H1 (cell line): ENCODE measurements at regions not wholly inside any gene's neighbourhood (a gene's known extent, or its start where the extent isn't known, plus 50 kb on each side); places are given as distances from the start of the nearest gene placed in this dataset.

ENCODE experiments used
- KDM5A ChIP-seq: fragments of 200-600 bp; IDR thresholded peaks from 2 replicates; pipeline ENCODE4 v1.7.1; 2012; ENCODE audit warnings: mild to moderate bottlenecking, low read length, inconsistent platforms, mixed read lengths
- POLR2A ChIP-seq, 2 experiments: IDR thresholded peaks; 1 replicate in 1 of 2; 2 replicates in 1 of 2; pipeline ENCODE4 v1.6.1; 2011; ENCODE audit warnings: low read depth in 2 of 2, low read length in 2 of 2, mild to moderate bottlenecking in 2 of 2; ENCODE audit errors: control extremely low read depth in 1 of 2
- SIN3A ChIP-seq, 2 experiments: IDR thresholded peaks in 1 of 2; conservative IDR thresholded peaks in 1 of 2; 2 replicates each; pipeline ENCODE4 v1.6.1; 2011 to 2012; ENCODE audit warnings: low read length in 2 of 2, improper control_type of control experiment in 1 of 2, low read depth in 1 of 2, mild to moderate bottlenecking in 1 of 2
- SUZ12 ChIP-seq: fragments of 200-600 bp; sonication (generic); IDR thresholded peaks from 2 replicates; pipeline ENCODE4 v1.6.1; 2012; ENCODE audit warnings: mild to moderate bottlenecking, inconsistent platforms, low read length, moderate library complexity, mixed read lengths
- TF ChIP-seq, protein P1 (sequence below), 3 experiments: IDR thresholded peaks; 1 replicate in 2 of 3; 2 replicates in 1 of 3; pipeline versions ENCODE4 v1.5.1 to v1.6.1; 2011; ENCODE audit warnings: low read length in 3 of 3, mild to moderate bottlenecking in 3 of 3, inconsistent platforms in 2 of 3, low read depth in 1 of 3, moderate library complexity in 1 of 3; ENCODE audit not compliant: insufficient read depth in 1 of 3; ENCODE audit errors: control extremely low read depth in 1 of 3
- TF ChIP-seq, protein P2 (sequence below): IDR thresholded peaks from 2 replicates; pipeline ENCODE4 v1.6.1; 2011; ENCODE audit warnings: low read depth, mild to moderate bottlenecking, low read length; ENCODE audit not compliant: insufficient read depth

DNA sequence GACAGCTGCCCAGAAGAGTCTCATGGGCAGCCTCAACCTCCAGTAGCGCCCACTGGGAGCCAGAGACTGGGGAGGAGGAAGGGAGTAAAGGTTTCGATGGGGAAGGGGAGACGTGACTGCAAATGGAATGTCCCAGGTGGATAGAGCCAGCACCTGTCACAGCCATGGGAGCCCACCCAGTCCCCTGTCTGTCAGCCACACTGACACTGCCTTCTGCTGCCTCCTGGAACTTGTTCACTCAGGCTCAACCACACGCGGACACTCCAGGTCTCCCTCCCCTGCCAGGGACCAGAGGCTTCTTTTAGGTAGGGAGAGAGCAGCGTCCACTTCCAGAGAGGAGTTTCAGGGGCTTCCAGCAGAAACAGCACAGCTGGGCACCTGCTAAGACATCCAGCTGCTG lies 346.3 kb downstream of the NPHP4 start:
- TF ChIP-seq, protein P1, sequence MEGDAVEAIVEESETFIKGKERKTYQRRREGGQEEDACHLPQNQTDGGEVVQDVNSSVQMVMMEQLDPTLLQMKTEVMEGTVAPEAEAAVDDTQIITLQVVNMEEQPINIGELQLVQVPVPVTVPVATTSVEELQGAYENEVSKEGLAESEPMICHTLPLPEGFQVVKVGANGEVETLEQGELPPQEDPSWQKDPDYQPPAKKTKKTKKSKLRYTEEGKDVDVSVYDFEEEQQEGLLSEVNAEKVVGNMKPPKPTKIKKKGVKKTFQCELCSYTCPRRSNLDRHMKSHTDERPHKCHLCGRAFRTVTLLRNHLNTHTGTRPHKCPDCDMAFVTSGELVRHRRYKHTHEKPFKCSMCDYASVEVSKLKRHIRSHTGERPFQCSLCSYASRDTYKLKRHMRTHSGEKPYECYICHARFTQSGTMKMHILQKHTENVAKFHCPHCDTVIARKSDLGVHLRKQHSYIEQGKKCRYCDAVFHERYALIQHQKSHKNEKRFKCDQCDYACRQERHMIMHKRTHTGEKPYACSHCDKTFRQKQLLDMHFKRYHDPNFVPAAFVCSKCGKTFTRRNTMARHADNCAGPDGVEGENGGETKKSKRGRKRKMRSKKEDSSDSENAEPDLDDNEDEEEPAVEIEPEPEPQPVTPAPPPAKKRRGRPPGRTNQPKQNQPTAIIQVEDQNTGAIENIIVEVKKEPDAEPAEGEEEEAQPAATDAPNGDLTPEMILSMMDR (IDR thresholded peaks at IDR 0.05; ENCODE audit: control extremely low read depth in 1 of 3, insufficient read depth in 1 of 3, low read depth in 1 of 3, low read length in 3 of 3) = no peak
- TF ChIP-seq KDM5A = no peak
- no peak for TF ChIP-seq SIN3A (conservative IDR thresholded peaks at IDR 0.05 in 1 of 2, IDR thresholded peaks at IDR 0.05 in 1 of 2; ENCODE audit: low read depth in 1 of 2, low read length in 2 of 2)
- no peak for TF ChIP-seq POLR2A (IDR thresholded peaks at IDR 0.05; ENCODE audit: control extremely low read depth in 1 of 2, low read depth in 2 of 2, low read length in 2 of 2)
- no peak for TF ChIP-seq SUZ12
- TF ChIP-seq, protein P2, sequence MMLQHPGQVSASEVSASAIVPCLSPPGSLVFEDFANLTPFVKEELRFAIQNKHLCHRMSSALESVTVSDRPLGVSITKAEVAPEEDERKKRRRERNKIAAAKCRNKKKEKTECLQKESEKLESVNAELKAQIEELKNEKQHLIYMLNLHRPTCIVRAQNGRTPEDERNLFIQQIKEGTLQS = no peak
